ENCODE measurements at regions not wholly inside any gene's neighbourhood (a gene's known extent, or its start where the extent isn't known, plus 50 kb on each side); places are given as distances from the start of the nearest gene placed in this dataset.

DNA sequence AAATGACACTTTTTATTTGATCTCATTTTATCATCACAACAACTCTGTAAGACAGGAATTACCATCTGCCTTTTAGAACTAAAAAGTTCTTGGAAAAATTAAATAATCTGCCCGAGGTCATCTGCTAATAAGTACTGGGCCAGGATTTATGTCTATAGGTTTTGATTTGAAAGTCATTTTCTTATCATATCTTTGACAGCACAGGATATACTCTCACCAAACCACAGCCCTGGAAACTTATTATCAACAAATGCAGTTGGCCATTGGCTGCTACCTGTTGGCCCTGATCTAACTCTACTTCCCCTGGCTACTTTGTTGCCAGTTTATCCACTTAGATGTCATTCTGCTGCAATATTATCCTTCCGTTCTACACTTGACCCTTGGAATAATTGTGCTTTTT is 354.6 kb downstream of the RAD51AP2 start:
- TF ChIP-seq, protein P1, sequence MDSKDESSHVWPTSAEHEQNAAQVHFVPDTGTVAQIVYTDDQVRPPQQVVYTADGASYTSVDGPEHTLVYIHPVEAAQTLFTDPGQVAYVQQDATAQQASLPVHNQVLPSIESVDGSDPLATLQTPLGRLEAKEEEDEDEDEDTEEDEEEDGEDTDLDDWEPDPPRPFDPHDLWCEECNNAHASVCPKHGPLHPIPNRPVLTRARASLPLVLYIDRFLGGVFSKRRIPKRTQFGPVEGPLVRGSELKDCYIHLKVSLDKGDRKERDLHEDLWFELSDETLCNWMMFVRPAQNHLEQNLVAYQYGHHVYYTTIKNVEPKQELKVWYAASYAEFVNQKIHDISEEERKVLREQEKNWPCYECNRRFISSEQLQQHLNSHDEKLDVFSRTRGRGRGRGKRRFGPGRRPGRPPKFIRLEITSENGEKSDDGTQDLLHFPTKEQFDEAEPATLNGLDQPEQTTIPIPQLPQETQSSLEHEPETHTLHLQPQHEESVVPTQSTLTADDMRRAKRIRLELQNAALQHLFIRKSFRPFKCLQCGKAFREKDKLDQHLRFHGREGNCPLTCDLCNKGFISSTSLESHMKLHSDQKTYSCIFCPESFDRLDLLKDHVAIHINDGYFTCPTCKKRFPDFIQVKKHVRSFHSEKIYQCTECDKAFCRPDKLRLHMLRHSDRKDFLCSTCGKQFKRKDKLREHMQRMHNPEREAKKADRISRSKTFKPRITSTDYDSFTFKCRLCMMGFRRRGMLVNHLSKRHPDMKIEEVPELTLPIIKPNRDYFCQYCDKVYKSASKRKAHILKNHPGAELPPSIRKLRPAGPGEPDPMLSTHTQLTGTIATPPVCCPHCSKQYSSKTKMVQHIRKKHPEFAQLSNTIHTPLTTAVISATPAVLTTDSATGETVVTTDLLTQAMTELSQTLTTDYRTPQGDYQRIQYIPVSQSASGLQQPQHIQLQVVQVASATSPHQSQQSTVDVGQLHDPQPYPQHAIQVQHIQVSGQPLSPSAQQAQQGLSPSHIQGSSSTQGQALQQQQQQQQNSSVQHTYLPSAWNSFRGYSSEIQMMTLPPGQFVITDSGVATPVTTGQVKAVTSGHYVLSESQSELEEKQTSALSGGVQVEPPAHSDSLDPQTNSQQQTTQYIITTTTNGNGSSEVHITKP (tag by site-specific recombination; IDR thresholded peaks at IDR 0.05), result no peak
- TF ChIP-seq ZBTB7A (tag by site-specific recombination; IDR thresholded peaks at IDR 0.05; ENCODE audit: low read depth) (no peak), ZFP41 (tag by site-specific recombination; IDR thresholded peaks at IDR 0.05; ENCODE audit: borderline replicate concordance) (no peak), ZNF776 (tag by site-specific recombination; IDR thresholded peaks at IDR 0.05; ENCODE audit: borderline replicate concordance) (no peak), SALL2 (tag by site-specific recombination; IDR thresholded peaks at IDR 0.05; ENCODE audit: borderline replicate concordance) (no peak)
- TF ChIP-seq, protein P2, sequence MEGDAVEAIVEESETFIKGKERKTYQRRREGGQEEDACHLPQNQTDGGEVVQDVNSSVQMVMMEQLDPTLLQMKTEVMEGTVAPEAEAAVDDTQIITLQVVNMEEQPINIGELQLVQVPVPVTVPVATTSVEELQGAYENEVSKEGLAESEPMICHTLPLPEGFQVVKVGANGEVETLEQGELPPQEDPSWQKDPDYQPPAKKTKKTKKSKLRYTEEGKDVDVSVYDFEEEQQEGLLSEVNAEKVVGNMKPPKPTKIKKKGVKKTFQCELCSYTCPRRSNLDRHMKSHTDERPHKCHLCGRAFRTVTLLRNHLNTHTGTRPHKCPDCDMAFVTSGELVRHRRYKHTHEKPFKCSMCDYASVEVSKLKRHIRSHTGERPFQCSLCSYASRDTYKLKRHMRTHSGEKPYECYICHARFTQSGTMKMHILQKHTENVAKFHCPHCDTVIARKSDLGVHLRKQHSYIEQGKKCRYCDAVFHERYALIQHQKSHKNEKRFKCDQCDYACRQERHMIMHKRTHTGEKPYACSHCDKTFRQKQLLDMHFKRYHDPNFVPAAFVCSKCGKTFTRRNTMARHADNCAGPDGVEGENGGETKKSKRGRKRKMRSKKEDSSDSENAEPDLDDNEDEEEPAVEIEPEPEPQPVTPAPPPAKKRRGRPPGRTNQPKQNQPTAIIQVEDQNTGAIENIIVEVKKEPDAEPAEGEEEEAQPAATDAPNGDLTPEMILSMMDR (tag by site-specific recombination; IDR thresholded peaks at IDR 0.05), result no peak
